Smooth muscle cell (in vitro differentiated cells): ENCODE measurements at regions not wholly inside any gene's neighbourhood (a gene's known extent, or its start where the extent isn't known, plus 50 kb on each side); places are given as distances from the start of the nearest gene placed in this dataset.

Experiments used
- DNase-seq: peaks from one replicate; lab custom pipeline; 2025; ENCODE audit not compliant: unreplicated experiment; lab: John Stamatoyannopoulos, UW
- H2AFZ ChIP-seq: fragments of 200-600 bp; sonication (generic); 2 replicates; pipeline ENCODE4 v1.6.0; 2016; ENCODE audit warnings: antibody characterized with exemption, low read depth, mild to moderate bottlenecking
- H3F3A ChIP-seq: fragments of 200-600 bp; sonication (generic); 2 replicates; pipeline ENCODE4 v1.6.0; 2017; ENCODE audit warnings: antibody characterized with exemption, low read depth
- H3K27ac ChIP-seq: fragments of 200-600 bp; sonication (generic); 2 replicates; pipeline ENCODE4 v1.5.1; 2016; ENCODE audit warnings: low read depth, mild to moderate bottlenecking
- H3K27me3 ChIP-seq: fragments of 200-600 bp; sonication (generic); 2 replicates; pipeline ENCODE4 v1.6.1; 2016; ENCODE audit warnings: low read depth, mild to moderate bottlenecking
- H3K36me3 ChIP-seq: fragments of 200-600 bp; sonication (generic); 2 replicates; pipeline ENCODE4 v1.5.1; 2016; ENCODE audit warnings: low read depth
- H3K4me1 ChIP-seq: fragments of 200-600 bp; sonication (generic); 2 replicates; pipeline ENCODE4 v1.5.1; 2016; ENCODE audit warnings: low read depth
- H3K4me2 ChIP-seq: fragments of 200-600 bp; sonication (generic); 2 replicates; pipeline ENCODE4 v1.6.0; 2016; ENCODE audit warnings: mild to moderate bottlenecking
- H3K4me3 ChIP-seq: fragments of 200-600 bp; sonication (generic); 2 replicates; pipeline ENCODE4 v1.5.1; 2016; ENCODE audit warnings: mild to moderate bottlenecking
- H3K79me2 ChIP-seq: fragments of 200-600 bp; sonication (generic); 2 replicates; pipeline ENCODE4 v1.6.0; 2016; ENCODE audit warnings: low read depth, mild to moderate bottlenecking
- H3K9ac ChIP-seq: fragments of 200-600 bp; sonication (generic); 2 replicates; pipeline ENCODE4 v1.6.0; 2016; ENCODE audit warnings: low read depth
- H3K9me3 ChIP-seq: fragments of 200-600 bp; sonication (generic); replicated peaks from 2 replicates; pipeline ENCODE4 v1.5.1; 2016; ENCODE audit warnings: low read depth
- H4K20me1 ChIP-seq: fragments of 200-600 bp; sonication (generic); 2 replicates; pipeline ENCODE4 v1.6.0; 2016; ENCODE audit warnings: low read depth
- WGBS: methylation state at CpG from one replicate; pipeline ENCODE4 v1.1.7; 2016; ENCODE audit warnings: low lambda C conversion rate; 5-methylcytosine and 5-hydroxymethylcytosine counted together
- TF ChIP-seq, protein P1 (sequence below): fragments of 200-600 bp; sonication (generic); IDR thresholded peaks from 2 replicates; pipeline ENCODE4 v1.5.1; 2017; ENCODE audit warnings: borderline replicate concordance, mild to moderate bottlenecking, antibody characterized with exemption; ENCODE audit not compliant: insufficient read depth, poor library complexity, severe bottlenecking

DNA sequence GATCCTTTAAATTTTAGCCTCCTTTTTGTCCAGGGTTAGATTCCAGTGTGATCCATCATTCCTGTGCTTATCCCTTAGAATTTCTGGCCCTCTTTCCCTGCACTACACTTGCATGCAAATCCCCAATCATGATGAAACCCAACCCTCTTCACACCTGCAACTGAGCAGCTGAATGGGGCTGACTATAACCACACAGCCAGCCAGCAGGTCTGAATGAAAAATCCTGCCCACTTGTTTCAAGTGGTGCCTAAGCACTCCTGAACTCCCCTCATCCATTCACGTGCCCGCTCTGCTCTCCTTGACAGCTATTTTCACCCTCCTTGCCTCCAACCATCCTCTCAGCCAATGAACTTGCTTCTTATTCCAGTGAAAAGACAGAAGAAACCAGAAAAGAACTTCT, 80.5 kb upstream of the AFF3 start:
- Histone ChIP-seq H4K20me1 (no peaks in the 10 kb centered on the region), H2AFZ (no peak overlapping the region), H3K79me2 (no peaks in the 10 kb centered on the region), H3K4me2 (no peak overlapping the region), H3K9me3 (no peaks in the 10 kb centered on the region), H3K27ac (no peak overlapping the region), H3F3A (no peaks in the 10 kb centered on the region), H3K4me1 (no peaks in the 10 kb centered on the region), H3K4me3 (no peak overlapping the region), H3K27me3 (peaks cover 62% of the 10 kb centered on the region), H3K36me3 (no peaks in the 10 kb centered on the region), H3K9ac (no peak overlapping the region)
- 93% methylated on average over 2 of the region's 2 CpGs for WGBS
- no peak for DNase-seq
- TF ChIP-seq, protein P1, sequence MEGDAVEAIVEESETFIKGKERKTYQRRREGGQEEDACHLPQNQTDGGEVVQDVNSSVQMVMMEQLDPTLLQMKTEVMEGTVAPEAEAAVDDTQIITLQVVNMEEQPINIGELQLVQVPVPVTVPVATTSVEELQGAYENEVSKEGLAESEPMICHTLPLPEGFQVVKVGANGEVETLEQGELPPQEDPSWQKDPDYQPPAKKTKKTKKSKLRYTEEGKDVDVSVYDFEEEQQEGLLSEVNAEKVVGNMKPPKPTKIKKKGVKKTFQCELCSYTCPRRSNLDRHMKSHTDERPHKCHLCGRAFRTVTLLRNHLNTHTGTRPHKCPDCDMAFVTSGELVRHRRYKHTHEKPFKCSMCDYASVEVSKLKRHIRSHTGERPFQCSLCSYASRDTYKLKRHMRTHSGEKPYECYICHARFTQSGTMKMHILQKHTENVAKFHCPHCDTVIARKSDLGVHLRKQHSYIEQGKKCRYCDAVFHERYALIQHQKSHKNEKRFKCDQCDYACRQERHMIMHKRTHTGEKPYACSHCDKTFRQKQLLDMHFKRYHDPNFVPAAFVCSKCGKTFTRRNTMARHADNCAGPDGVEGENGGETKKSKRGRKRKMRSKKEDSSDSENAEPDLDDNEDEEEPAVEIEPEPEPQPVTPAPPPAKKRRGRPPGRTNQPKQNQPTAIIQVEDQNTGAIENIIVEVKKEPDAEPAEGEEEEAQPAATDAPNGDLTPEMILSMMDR = no peak

DNA sequence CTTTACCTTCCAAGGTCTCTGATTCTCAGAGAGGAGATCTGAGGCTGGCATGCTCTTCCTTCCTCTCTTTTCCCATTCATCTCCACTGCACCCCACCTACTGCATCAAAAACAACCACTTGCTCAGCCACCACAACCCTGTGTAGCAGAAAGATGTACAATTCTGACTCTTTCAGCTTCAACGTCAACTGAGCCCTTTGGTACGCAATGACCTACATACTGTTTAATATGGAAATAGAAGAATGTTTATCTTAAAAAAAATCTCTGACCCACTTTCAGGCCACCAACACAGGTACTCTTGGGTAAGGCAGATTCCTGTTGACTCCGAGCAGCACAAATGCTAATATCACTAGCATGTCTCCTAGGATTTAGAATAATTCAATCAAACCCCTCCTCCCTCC, 76.2 kb upstream of the AFF3 start:
- Histone ChIP-seq H3K4me3 (no peak overlapping the region), H3K36me3 (no peaks in the 10 kb centered on the region), H3K79me2 (no peaks in the 10 kb centered on the region), H4K20me1 (no peaks in the 10 kb centered on the region), H3F3A (no peaks in the 10 kb centered on the region), H2AFZ (no peak overlapping the region), H3K4me2 (no peak overlapping the region), H3K9me3 (no peaks in the 10 kb centered on the region), H3K4me1 (no peaks in the 10 kb centered on the region), H3K9ac (no peak overlapping the region), H3K27me3 (peaks cover 24% of the 10 kb centered on the region), H3K27ac (no peak overlapping the region)
- no peak for DNase-seq
- whole genome bisulfite sequencing = 94% methylated on average over 3 of the region's 3 CpGs
- TF ChIP-seq, protein P1 = no peak

DNA sequence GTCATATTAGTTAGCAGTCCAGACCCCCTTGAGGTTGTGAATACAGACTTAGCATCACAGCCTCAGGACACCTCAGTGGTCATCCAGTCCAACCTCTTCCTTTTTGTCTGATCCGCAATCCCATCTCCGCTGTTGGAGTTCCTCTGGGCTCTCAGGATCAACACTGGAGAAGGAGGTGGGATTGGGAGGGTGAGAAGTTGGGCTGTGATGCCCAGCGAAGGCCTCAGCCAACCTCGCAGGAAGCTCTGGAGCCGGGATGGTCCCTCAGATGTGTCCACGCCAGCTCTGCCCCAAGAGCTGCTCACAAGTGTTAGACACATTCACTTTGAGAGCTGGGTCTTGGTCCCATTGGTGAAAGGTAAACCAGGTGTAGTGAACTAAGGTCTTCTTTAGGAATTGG, 74.9 kb upstream of the AFF3 start:
- 79% methylated on average over 6 of the region's 6 CpGs for WGBS
- Histone ChIP-seq H3K27ac (no peak overlapping the region), H3K9me3 (no peaks in the 10 kb centered on the region), H4K20me1 (no peaks in the 10 kb centered on the region), H3K9ac (no peak overlapping the region), H2AFZ (no peak overlapping the region), H3K4me1 (no peaks in the 10 kb centered on the region), H3K4me3 (no peak overlapping the region), H3K4me2 (no peak overlapping the region), H3K27me3 (peaks cover 17% of the 10 kb centered on the region), H3F3A (no peaks in the 10 kb centered on the region), H3K79me2 (no peaks in the 10 kb centered on the region), H3K36me3 (no peaks in the 10 kb centered on the region)
- TF ChIP-seq, protein P1 = no peak
- DNase-seq = no peak

DNA sequence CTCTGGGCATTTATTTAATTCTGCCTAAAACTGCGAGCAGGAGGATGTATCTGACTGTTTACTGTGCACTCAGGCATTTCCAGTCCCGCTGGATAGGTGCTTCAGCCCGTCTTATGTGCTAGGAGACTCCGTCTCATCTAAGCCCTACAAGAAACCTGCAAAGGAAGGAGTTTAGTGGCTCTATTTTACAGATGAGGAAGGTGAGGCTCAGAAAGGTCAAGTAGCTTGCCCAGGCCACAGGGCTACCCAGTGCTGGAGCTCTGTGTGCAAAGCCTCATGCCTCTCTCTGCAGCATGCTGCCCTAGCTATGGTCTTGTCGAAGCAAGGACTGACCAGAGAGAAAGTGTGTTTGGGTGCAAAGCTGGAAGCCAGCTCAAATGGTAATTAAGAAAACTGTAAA, 73.6 kb upstream of the AFF3 start:
- no peak overlapping the region for H3K27ac ChIP-seq
- H3K4me2 ChIP-seq = no peak overlapping the region
- H2AFZ ChIP-seq = no peak overlapping the region
- no peaks in the 10 kb centered on the region for H3K36me3 ChIP-seq
- H3K4me1 ChIP-seq = no peaks in the 10 kb centered on the region
- H4K20me1 ChIP-seq = no peaks in the 10 kb centered on the region
- H3F3A ChIP-seq = no peaks in the 10 kb centered on the region
- TF ChIP-seq, protein P1 = no peak
- no peaks in the 10 kb centered on the region for H3K79me2 ChIP-seq
- 90% methylated on average over 5 of the region's 5 CpGs for WGBS
- no peak for DNase-seq
- no peak overlapping the region for H3K9ac ChIP-seq
- H3K4me3 ChIP-seq = no peak overlapping the region
- H3K9me3 ChIP-seq = no peaks in the 10 kb centered on the region
- H3K27me3 ChIP-seq = peaks cover 11% of the 10 kb centered on the region
